ENCODE measurements at regions not wholly inside any gene's neighbourhood (a gene's known extent, or its start where the extent isn't known, plus 50 kb on each side); places are given as distances from the start of the nearest gene placed in this dataset.

GRCh38 chrX:120819126-120819525 is 56.5 kb downstream of the CT47B1 start:
- no peak for DNase-seq (ENCODE audit: low read depth, low spot score)

GRCh38 chrX:120813982-120814381 is 61.7 kb downstream of the CT47B1 start:
- no peak for DNase-seq (ENCODE audit: low read depth, low spot score)

GRCh38 chrX:120801426-120801825 is 74.2 kb downstream of the CT47B1 start:
- DNase-seq (ENCODE audit: low read depth, low spot score): no peak

- DNase-seq (ENCODE audit: low read depth, low spot score): no peak
Measured at GRCh38 chrX:120797188-120797851, 78.3 kb downstream of the CT47B1 start.

- no peak for DNase-seq (ENCODE audit: low read depth, low spot score)
Measured at GRCh38 chrX:120795301-120795700, 80.4 kb downstream of the CT47B1 start.

GRCh38 chrX:120794525-120794975 is 81.1 kb downstream of the CT47B1 start:
- no peak for DNase-seq (ENCODE audit: low read depth, low spot score)

GRCh38 chrX:120793098-120793497 is 82.6 kb downstream of the CT47B1 start:
- DNase-seq (ENCODE audit: low read depth, low spot score): no peak

GRCh38 chrX:120791013-120791643 is 84.5 kb downstream of the CT47B1 start:
- DNase-seq (ENCODE audit: low read depth, low spot score): no peak

- no peak for DNase-seq (ENCODE audit: low read depth, low spot score)
Measured at GRCh38 chrX:120790552-120790951, 85.1 kb downstream of the CT47B1 start.

GRCh38 chrX:120790118-120790517 is 85.5 kb downstream of the CT47B1 start:
- peak; percentile 66 for DNase-seq (ENCODE audit: low read depth, low spot score)

- no peak for DNase-seq (ENCODE audit: low read depth, low spot score)
Measured at GRCh38 chrX:120781403-120781802, 94.3 kb downstream of the CT47B1 start.

GRCh38 chrX:120775959-120776358 is 99.7 kb downstream of the CT47B1 start:
- no peak for DNase-seq (ENCODE audit: low read depth, low spot score)

GRCh38 chrX:120774606-120775005 is 101.1 kb downstream of the CT47B1 start:
- no peak for DNase-seq (ENCODE audit: low read depth, low spot score)

GRCh38 chrX:120773801-120774200 is 101.9 kb downstream of the CT47B1 start:
- no peak for DNase-seq (ENCODE audit: low read depth, low spot score)

- no peak for DNase-seq (ENCODE audit: low read depth, low spot score)
Measured at GRCh38 chrX:120769576-120770341, 105.9 kb downstream of the CT47B1 start.

- DNase-seq (ENCODE audit: low read depth, low spot score): no peak
Measured at GRCh38 chrX:120768681-120769080, 107.0 kb downstream of the CT47B1 start.

- DNase-seq (ENCODE audit: low read depth, low spot score): no peak
Measured at GRCh38 chrX:120768254-120768653, 107.4 kb downstream of the CT47B1 start.

GRCh38 chrX:120763269-120763668 is 112.4 kb downstream of the CT47B1 start:
- DNase-seq (ENCODE audit: low read depth, low spot score): no peak

GRCh38 chrX:120761810-120762209 is 113.9 kb downstream of the CT47B1 start:
- DNase-seq (ENCODE audit: low read depth, low spot score): no peak

- DNase-seq (ENCODE audit: low read depth, low spot score): no peak
Measured at GRCh38 chrX:120759685-120760084, 116.0 kb downstream of the CT47B1 start.

- no peak for DNase-seq (ENCODE audit: low read depth, low spot score)
Measured at GRCh38 chrX:120755066-120755846, 120.4 kb downstream of the CT47B1 start.
